ENCODE measurements at regions not wholly inside any gene's neighbourhood (a gene's known extent, or its start where the extent isn't known, plus 50 kb on each side); places are given as distances from the start of the nearest gene placed in this dataset.

- TF ChIP-seq CTCF (IDR thresholded peaks at IDR 0.05) (no peak), ZFX (IDR thresholded peaks at IDR 0.05; ENCODE audit: borderline replicate concordance) (no peak)
Measured at GRCh38 chr10:42987121-42987541, 89.7 kb upstream of the RET start.
